OCI-LY3 (cell line): ENCODE measurements at regions not wholly inside any gene's neighbourhood (a gene's known extent, or its start where the extent isn't known, plus 50 kb on each side); places are given as distances from the start of the nearest gene placed in this dataset.

Experiments
- H2AFZ ChIP-seq: fragments of 200-600, 300-600 bp; shearing (Covaris generic); 2 replicates; pipeline ENCODE4 v1.6.0; 2014; ENCODE audit warnings: antibody characterized with exemption, low read depth, low read length
- H3K27ac ChIP-seq: fragments of 200-600, 300-600 bp; sonication (generic); 2 replicates; pipeline ENCODE4 v1.5.1; 2014; ENCODE audit warnings: mild to moderate bottlenecking, low read length, moderate library complexity, mixed read lengths
- H3K27me3 ChIP-seq: fragments of 200-600, 300-600 bp; sonication (generic); 2 replicates; pipeline ENCODE4 v1.6.1; 2014; ENCODE audit warnings: low read depth, low read length, mixed read lengths
- H3K36me3 ChIP-seq: fragments of 200-600, 300-600 bp; sonication (generic); replicated peaks from 2 replicates; pipeline ENCODE3; 2014; ENCODE audit warnings: low read depth, low read length, mixed read lengths
- H3K4me1 ChIP-seq: fragments of 300-600, 200-600 bp; sonication (generic); 2 replicates; pipeline ENCODE4 v1.6.1; 2014; ENCODE audit warnings: low read length, mixed read lengths
- H3K4me2 ChIP-seq: fragments of 200-600, 300-600 bp; sonication (generic); 2 replicates; pipeline ENCODE4 v1.6.1; 2014; ENCODE audit warnings: low read length, mixed read lengths
- H3K4me3 ChIP-seq: fragments of 300-600, 200-600 bp; sonication (generic); 2 replicates; pipeline ENCODE4 v1.5.1; 2014; ENCODE audit warnings: antibody characterized with exemption, mild to moderate bottlenecking, low read length, moderate library complexity
- H3K79me2 ChIP-seq: fragments of 300-600, 200-600 bp; shearing (Covaris generic); 2 replicates; pipeline ENCODE4 v1.6.1; 2014; ENCODE audit warnings: mild to moderate bottlenecking, low read length, mixed read lengths
- H3K9ac ChIP-seq: fragments of 300-600, 200-600 bp; shearing (Covaris generic); 2 replicates; pipeline ENCODE4 v1.6.0; 2014; ENCODE audit warnings: mild to moderate bottlenecking, low read length, moderate library complexity
- H3K9me3 ChIP-seq: fragments of 200-600, 300-600 bp; shearing (Covaris generic); 2 replicates; pipeline ENCODE4 v1.6.1; 2014; ENCODE audit warnings: low read length, mixed read lengths; ENCODE audit not compliant: insufficient read depth
- H4K20me1 ChIP-seq: fragments of 200-600, 300-600 bp; sonication (generic); 2 replicates; pipeline ENCODE4 v1.6.1; 2016; ENCODE audit warnings: low read length, mixed read lengths; ENCODE audit not compliant: insufficient read depth
- EZH2phosphoT487 ChIP-seq: fragments of 200-600 bp; shearing (Covaris generic); IDR thresholded peaks from 2 replicates; pipeline ENCODE4 v1.6.1; 2018; ENCODE audit warnings: antibody characterized with exemption, mixed run types, low read depth
- TF ChIP-seq, protein P1 (sequence below): fragments of 200-600, 300-600 bp; sonication (generic); IDR thresholded peaks from 2 replicates; pipeline ENCODE4 v1.5.1; 2014; ENCODE audit warnings: antibody characterized with exemption, low read length, low read depth

DNA sequence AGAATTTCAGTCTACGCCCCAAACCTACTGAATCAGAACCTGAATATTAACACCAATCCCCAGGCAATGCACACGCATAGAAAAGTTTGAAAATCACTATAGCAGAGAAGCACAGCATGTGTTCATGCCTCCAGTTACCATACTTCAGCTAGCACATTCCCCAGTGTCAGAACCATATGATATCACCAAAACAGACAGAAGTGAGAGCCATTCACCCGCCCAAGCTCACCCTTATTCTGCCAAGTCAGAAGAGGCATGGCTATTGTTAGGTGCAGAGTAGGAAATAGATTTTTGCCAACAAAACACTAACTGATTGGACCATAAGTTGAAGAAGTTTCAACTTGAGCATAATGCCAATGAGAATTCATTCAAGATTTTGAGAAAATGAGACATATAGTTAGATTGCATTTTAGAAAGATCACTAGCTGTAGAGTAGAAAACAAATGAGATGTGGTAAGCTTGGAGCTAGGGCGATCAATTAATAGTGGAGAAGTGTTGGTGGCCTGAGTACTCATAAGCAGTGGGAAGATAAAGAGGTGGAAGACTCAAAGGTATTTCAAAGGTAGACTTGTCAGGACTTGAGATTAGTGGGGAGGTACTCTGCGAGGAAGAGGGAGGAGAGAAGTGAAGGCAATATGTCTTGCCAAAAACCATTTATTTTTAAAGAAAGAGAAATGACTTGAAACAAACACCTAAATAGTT lies 492.4 kb downstream of the SUCLA2 start:
- Histone ChIP-seq H4K20me1 (no peaks in the 10 kb centered on the region), H3K4me2 (no peak overlapping the region), H3K27me3 (no peaks in the 10 kb centered on the region), H3K9ac (no peak overlapping the region), H3K9me3 (no peaks in the 10 kb centered on the region), H2AFZ (no peak overlapping the region), H3K79me2 (no peaks in the 10 kb centered on the region), H3K4me1 (no peaks in the 10 kb centered on the region), H3K4me3 (no peak overlapping the region), H3K27ac (no peak overlapping the region), H3K36me3 (no peaks in the 10 kb centered on the region)
- TF ChIP-seq, protein P1, sequence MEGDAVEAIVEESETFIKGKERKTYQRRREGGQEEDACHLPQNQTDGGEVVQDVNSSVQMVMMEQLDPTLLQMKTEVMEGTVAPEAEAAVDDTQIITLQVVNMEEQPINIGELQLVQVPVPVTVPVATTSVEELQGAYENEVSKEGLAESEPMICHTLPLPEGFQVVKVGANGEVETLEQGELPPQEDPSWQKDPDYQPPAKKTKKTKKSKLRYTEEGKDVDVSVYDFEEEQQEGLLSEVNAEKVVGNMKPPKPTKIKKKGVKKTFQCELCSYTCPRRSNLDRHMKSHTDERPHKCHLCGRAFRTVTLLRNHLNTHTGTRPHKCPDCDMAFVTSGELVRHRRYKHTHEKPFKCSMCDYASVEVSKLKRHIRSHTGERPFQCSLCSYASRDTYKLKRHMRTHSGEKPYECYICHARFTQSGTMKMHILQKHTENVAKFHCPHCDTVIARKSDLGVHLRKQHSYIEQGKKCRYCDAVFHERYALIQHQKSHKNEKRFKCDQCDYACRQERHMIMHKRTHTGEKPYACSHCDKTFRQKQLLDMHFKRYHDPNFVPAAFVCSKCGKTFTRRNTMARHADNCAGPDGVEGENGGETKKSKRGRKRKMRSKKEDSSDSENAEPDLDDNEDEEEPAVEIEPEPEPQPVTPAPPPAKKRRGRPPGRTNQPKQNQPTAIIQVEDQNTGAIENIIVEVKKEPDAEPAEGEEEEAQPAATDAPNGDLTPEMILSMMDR = no peak
- no peak for TF ChIP-seq EZH2phosphoT487

DNA sequence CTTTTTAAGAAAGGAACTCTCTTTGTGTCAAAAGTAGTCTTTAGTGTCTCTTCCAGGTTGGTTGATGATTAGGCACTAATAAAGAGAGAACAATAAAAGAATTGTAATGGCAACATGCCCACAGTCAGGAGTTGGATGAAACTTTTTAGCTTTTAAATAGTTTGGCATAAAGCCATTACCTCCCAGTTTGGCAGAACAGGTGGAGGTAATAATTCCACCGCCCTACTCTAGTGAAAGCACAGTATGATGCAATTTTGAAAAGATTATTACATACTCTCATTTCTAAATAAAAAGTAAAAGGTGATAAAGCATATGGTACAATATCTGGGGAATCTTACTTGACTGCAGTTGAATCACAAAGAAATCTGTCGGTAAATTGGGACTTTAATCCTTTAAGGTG lies 497.6 kb downstream of the SUCLA2 start:
- TF ChIP-seq, protein P1 = no peak
- no peak overlapping the region for H3K9ac ChIP-seq
- H3K4me3 ChIP-seq = no peak overlapping the region
- no peak overlapping the region for H3K27ac ChIP-seq
- no peaks in the 10 kb centered on the region for H3K9me3 ChIP-seq
- no peaks in the 10 kb centered on the region for H4K20me1 ChIP-seq
- no peaks in the 10 kb centered on the region for H3K79me2 ChIP-seq
- no peaks in the 10 kb centered on the region for H3K27me3 ChIP-seq
- no peak overlapping the region for H2AFZ ChIP-seq
- peaks cover 14% of the 10 kb centered on the region for H3K4me1 ChIP-seq
- H3K36me3 ChIP-seq = no peaks in the 10 kb centered on the region
- no peak overlapping the region for H3K4me2 ChIP-seq

DNA sequence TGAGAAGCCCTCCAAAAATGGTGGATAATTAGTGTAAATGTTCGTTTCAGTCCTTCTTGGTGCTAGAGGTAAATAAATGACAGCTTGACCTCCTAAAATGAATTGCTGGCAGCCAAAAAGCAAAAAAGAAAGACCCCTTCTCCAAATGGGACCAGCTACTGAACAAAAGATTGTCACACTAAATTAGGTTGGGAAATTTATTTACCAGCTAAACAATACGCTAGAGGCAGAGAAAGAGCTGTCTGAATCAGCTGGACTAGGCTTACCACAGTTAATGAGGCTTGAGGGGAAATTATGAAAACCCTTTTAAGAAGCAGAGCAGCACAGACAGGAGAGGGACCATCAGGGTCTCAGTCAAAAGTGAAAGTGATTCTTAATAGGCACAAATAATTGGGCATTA lies 498.9 kb downstream of the SUCLA2 start:
- Histone ChIP-seq H3K27ac (no peak overlapping the region), H3K9ac (no peak overlapping the region), H3K4me1 (peaks cover 20% of the 10 kb centered on the region), H3K4me2 (no peak overlapping the region), H3K4me3 (no peak overlapping the region), H3K36me3 (no peaks in the 10 kb centered on the region), H3K79me2 (no peaks in the 10 kb centered on the region), H3K9me3 (no peaks in the 10 kb centered on the region), H3K27me3 (no peaks in the 10 kb centered on the region), H2AFZ (no peak overlapping the region), H4K20me1 (no peaks in the 10 kb centered on the region)
- TF ChIP-seq, protein P1 = no peak
- TF ChIP-seq EZH2phosphoT487 = no peak

DNA sequence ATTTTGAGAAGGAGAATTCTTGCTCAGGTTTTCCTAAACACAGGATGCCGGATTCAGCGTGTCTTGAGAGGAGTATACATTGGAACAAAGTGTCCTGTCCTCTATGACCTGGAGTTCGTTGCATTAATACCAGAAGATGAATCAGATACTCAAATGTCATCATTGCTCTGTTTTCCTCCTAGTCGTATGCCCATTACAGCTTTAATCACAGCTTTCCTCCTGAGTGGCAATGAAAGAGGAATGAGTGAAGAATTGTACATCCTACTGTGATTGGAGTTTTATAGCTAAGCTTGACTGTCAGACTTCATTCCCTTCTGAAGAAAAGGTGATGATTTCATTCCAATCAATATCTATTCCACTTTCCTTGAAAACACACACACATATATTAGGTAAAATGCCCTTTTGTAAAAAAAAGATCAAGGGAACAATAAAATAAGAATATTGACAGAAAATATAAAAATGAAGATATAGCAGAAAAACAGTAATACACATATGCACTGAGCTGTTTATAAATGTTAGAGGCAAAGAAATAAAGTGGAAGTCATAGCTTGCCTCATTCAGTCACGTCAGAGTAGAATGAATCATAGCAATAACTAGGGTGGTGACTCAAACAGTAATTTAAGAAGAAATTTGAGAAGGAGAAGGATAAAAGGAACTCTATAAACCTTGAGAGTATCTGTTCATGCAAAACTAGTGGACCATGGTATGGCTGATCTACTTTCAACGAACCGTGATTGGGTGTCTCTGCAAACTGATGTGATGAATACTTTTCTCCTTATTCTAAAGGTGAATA lies 501.5 kb downstream of the SUCLA2 start:
- no peak overlapping the region for H3K4me3 ChIP-seq
- H3K79me2 ChIP-seq = no peaks in the 10 kb centered on the region
- H2AFZ ChIP-seq = no peak overlapping the region
- H3K9ac ChIP-seq = no peak overlapping the region
- no peaks in the 10 kb centered on the region for H4K20me1 ChIP-seq
- no peak overlapping the region for H3K27ac ChIP-seq
- peak overlapping the region; percentile 16; the same call in 1 of the 2 replicates for H3K4me2 ChIP-seq
- H3K4me1 ChIP-seq = peaks cover 20% of the 10 kb centered on the region
- H3K9me3 ChIP-seq = no peaks in the 10 kb centered on the region
- no peaks in the 10 kb centered on the region for H3K36me3 ChIP-seq
- TF ChIP-seq, protein P1 = no peak
- TF ChIP-seq EZH2phosphoT487 = no peak
- H3K27me3 ChIP-seq = no peaks in the 10 kb centered on the region
